ENCODE measurements at regions not wholly inside any gene's neighbourhood (a gene's known extent, or its start where the extent isn't known, plus 50 kb on each side); places are given as distances from the start of the nearest gene placed in this dataset.
A peak's percentile ranks its signal among the peaks of the same experiment; 100 is the strongest.

GRCh38 chr2:237199082-237199481 is 113.4 kb downstream of the COPS8 start:
- H3K27ac ChIP-seq (ENCODE audit: low read depth, low read length) = peak overlapping the region; percentile 15
- H3K36me3 ChIP-seq (ENCODE audit: insufficient read depth, low read length) = no peaks in the 10 kb centered on the region
- no peak overlapping the region for H3K4me3 ChIP-seq (ENCODE audit: low read depth in 1 of 2, low read length in 2 of 2)
- H3K27me3 ChIP-seq (ENCODE audit: control insufficient read depth in 1 of 2, insufficient read depth in 2 of 2, low read length in 2 of 2) = no peaks in the 10 kb centered on the region
- H3K9me3 ChIP-seq (ENCODE audit: low read length) = no peaks in the 10 kb centered on the region
- H3K4me1 ChIP-seq (ENCODE audit: insufficient read depth, low read length) = peaks cover 50% of the 10 kb centered on the region
- no peak overlapping the region for H3K9ac ChIP-seq (ENCODE audit: low read length)

GRCh38 chr2:237199577-237199976 is 113.9 kb downstream of the COPS8 start:
- Histone ChIP-seq H3K36me3 (ENCODE audit: insufficient read depth, low read length) (no peaks in the 10 kb centered on the region), H3K4me3 (ENCODE audit: low read depth in 1 of 2, low read length in 2 of 2) (no peak overlapping the region), H3K4me1 (ENCODE audit: insufficient read depth, low read length) (peaks cover 45% of the 10 kb centered on the region), H3K9me3 (ENCODE audit: low read length) (no peaks in the 10 kb centered on the region), H3K27ac (ENCODE audit: low read depth, low read length) (no peak overlapping the region), H3K27me3 (ENCODE audit: control insufficient read depth in 1 of 2, insufficient read depth in 2 of 2, low read length in 2 of 2) (no peaks in the 10 kb centered on the region), H3K9ac (ENCODE audit: low read length) (no peak overlapping the region)

GRCh38 chr2:237200462-237200861 is 114.8 kb downstream of the COPS8 start:
- Histone ChIP-seq H3K27ac (ENCODE audit: low read depth, low read length) (no peak overlapping the region), H3K9me3 (ENCODE audit: low read length) (no peaks in the 10 kb centered on the region), H3K4me1 (ENCODE audit: insufficient read depth, low read length) (peaks cover 36% of the 10 kb centered on the region), H3K36me3 (ENCODE audit: insufficient read depth, low read length) (no peaks in the 10 kb centered on the region), H3K27me3 (ENCODE audit: control insufficient read depth in 1 of 2, insufficient read depth in 2 of 2, low read length in 2 of 2) (no peaks in the 10 kb centered on the region), H3K4me3 (ENCODE audit: low read depth in 1 of 2, low read length in 2 of 2) (no peak overlapping the region), H3K9ac (ENCODE audit: low read length) (no peak overlapping the region)

- Histone ChIP-seq H3K9ac (ENCODE audit: low read length) (no peak overlapping the region), H3K27ac (ENCODE audit: low read depth, low read length) (no peak overlapping the region), H3K36me3 (ENCODE audit: insufficient read depth, low read length) (no peaks in the 10 kb centered on the region), H3K9me3 (ENCODE audit: low read length) (no peaks in the 10 kb centered on the region), H3K27me3 (ENCODE audit: control insufficient read depth in 1 of 2, insufficient read depth in 2 of 2, low read length in 2 of 2) (no peaks in the 10 kb centered on the region), H3K4me3 (ENCODE audit: low read depth in 1 of 2, low read length in 2 of 2) (no peak overlapping the region), H3K4me1 (ENCODE audit: insufficient read depth, low read length) (peaks cover 26% of the 10 kb centered on the region)
Observed at GRCh38 chr2:237201461-237202287, 116.0 kb downstream of the COPS8 start.

- Histone ChIP-seq H3K9ac (ENCODE audit: low read length) (no peak overlapping the region), H3K36me3 (ENCODE audit: insufficient read depth, low read length) (no peaks in the 10 kb centered on the region), H3K27ac (ENCODE audit: low read depth, low read length) (no peak overlapping the region), H3K4me3 (ENCODE audit: low read depth in 1 of 2, low read length in 2 of 2) (no peak overlapping the region), H3K27me3 (ENCODE audit: control insufficient read depth in 1 of 2, insufficient read depth in 2 of 2, low read length in 2 of 2) (no peaks in the 10 kb centered on the region), H3K4me1 (ENCODE audit: insufficient read depth, low read length) (peaks cover 26% of the 10 kb centered on the region), H3K9me3 (ENCODE audit: low read length) (no peaks in the 10 kb centered on the region)
Observed at GRCh38 chr2:237202288-237203030, 116.8 kb downstream of the COPS8 start.

- Histone ChIP-seq H3K9ac (ENCODE audit: low read length) (no peak overlapping the region), H3K27me3 (ENCODE audit: control insufficient read depth in 1 of 2, insufficient read depth in 2 of 2, low read length in 2 of 2) (no peaks in the 10 kb centered on the region), H3K4me1 (ENCODE audit: insufficient read depth, low read length) (peaks cover 28% of the 10 kb centered on the region), H3K9me3 (ENCODE audit: low read length) (no peaks in the 10 kb centered on the region), H3K36me3 (ENCODE audit: insufficient read depth, low read length) (no peaks in the 10 kb centered on the region), H3K4me3 (ENCODE audit: low read depth in 1 of 2, low read length in 2 of 2) (no peak overlapping the region), H3K27ac (ENCODE audit: low read depth, low read length) (no peak overlapping the region)
Observed at GRCh38 chr2:237205043-237205541, 119.4 kb downstream of the COPS8 start.

- H3K36me3 ChIP-seq (ENCODE audit: insufficient read depth, low read length) = no peaks in the 10 kb centered on the region
- H3K27ac ChIP-seq (ENCODE audit: low read depth, low read length) = no peak overlapping the region
- H3K27me3 ChIP-seq (ENCODE audit: control insufficient read depth in 1 of 2, insufficient read depth in 2 of 2, low read length in 2 of 2) = no peaks in the 10 kb centered on the region
- H3K9ac ChIP-seq (ENCODE audit: low read length) = no peak overlapping the region
- H3K4me1 ChIP-seq (ENCODE audit: insufficient read depth, low read length) = peaks cover 28% of the 10 kb centered on the region
- H3K9me3 ChIP-seq (ENCODE audit: low read length) = no peaks in the 10 kb centered on the region
- H3K4me3 ChIP-seq (ENCODE audit: low read depth in 1 of 2, low read length in 2 of 2) = no peak overlapping the region
Observed at GRCh38 chr2:237205561-237205971, 119.9 kb downstream of the COPS8 start.

GRCh38 chr2:237207646-237208045 is 122.0 kb downstream of the COPS8 start:
- no peak overlapping the region for H3K9ac ChIP-seq (ENCODE audit: low read length)
- H3K4me3 ChIP-seq (ENCODE audit: low read depth in 1 of 2, low read length in 2 of 2) = no peak overlapping the region
- no peaks in the 10 kb centered on the region for H3K27me3 ChIP-seq (ENCODE audit: control insufficient read depth in 1 of 2, insufficient read depth in 2 of 2, low read length in 2 of 2)
- peak overlapping the region; percentile 71 for H3K27ac ChIP-seq (ENCODE audit: low read depth, low read length)
- H3K4me1 ChIP-seq (ENCODE audit: insufficient read depth, low read length) = peaks cover 28% of the 10 kb centered on the region
- no peaks in the 10 kb centered on the region for H3K36me3 ChIP-seq (ENCODE audit: insufficient read depth, low read length)
- no peaks in the 10 kb centered on the region for H3K9me3 ChIP-seq (ENCODE audit: low read length)

GRCh38 chr2:237208373-237209260 is 122.9 kb downstream of the COPS8 start:
- Histone ChIP-seq H3K27me3 (ENCODE audit: control insufficient read depth in 1 of 2, insufficient read depth in 2 of 2, low read length in 2 of 2) (no peaks in the 10 kb centered on the region), H3K27ac (ENCODE audit: low read depth, low read length) (peak overlapping the region; percentile 71), H3K4me3 (ENCODE audit: low read depth in 1 of 2, low read length in 2 of 2) (peak overlapping the region in 1 of 2 donors; percentile 4), H3K9me3 (ENCODE audit: low read length) (no peaks in the 10 kb centered on the region), H3K36me3 (ENCODE audit: insufficient read depth, low read length) (no peaks in the 10 kb centered on the region), H3K4me1 (ENCODE audit: insufficient read depth, low read length) (peaks cover 35% of the 10 kb centered on the region), H3K9ac (ENCODE audit: low read length) (no peak overlapping the region)

GRCh38 chr2:237209885-237210284 is 124.2 kb downstream of the COPS8 start:
- Histone ChIP-seq H3K27me3 (ENCODE audit: control insufficient read depth in 1 of 2, insufficient read depth in 2 of 2, low read length in 2 of 2) (no peaks in the 10 kb centered on the region), H3K4me3 (ENCODE audit: low read depth in 1 of 2, low read length in 2 of 2) (no peak overlapping the region), H3K9me3 (ENCODE audit: low read length) (no peaks in the 10 kb centered on the region), H3K9ac (ENCODE audit: low read length) (no peak overlapping the region), H3K36me3 (ENCODE audit: insufficient read depth, low read length) (no peaks in the 10 kb centered on the region), H3K4me1 (ENCODE audit: insufficient read depth, low read length) (peaks cover 43% of the 10 kb centered on the region), H3K27ac (ENCODE audit: low read depth, low read length) (no peak overlapping the region)

- no peaks in the 10 kb centered on the region for H3K27me3 ChIP-seq (ENCODE audit: control insufficient read depth in 1 of 2, insufficient read depth in 2 of 2, low read length in 2 of 2)
- H3K4me1 ChIP-seq (ENCODE audit: insufficient read depth, low read length) = peaks cover 43% of the 10 kb centered on the region
- no peaks in the 10 kb centered on the region for H3K9me3 ChIP-seq (ENCODE audit: low read length)
- H3K36me3 ChIP-seq (ENCODE audit: insufficient read depth, low read length) = no peaks in the 10 kb centered on the region
- H3K9ac ChIP-seq (ENCODE audit: low read length) = no peak overlapping the region
- no peak overlapping the region for H3K4me3 ChIP-seq (ENCODE audit: low read depth in 1 of 2, low read length in 2 of 2)
- H3K27ac ChIP-seq (ENCODE audit: low read depth, low read length) = no peak overlapping the region
Observed at GRCh38 chr2:237210297-237210696, 124.6 kb downstream of the COPS8 start.
